Keratinocyte (primary cell): ENCODE measurements at regions not wholly inside any gene's neighbourhood (a gene's known extent, or its start where the extent isn't known, plus 50 kb on each side); places are given as distances from the start of the nearest gene placed in this dataset.

ENCODE experiments used
- DNase-seq: peaks from one replicate; pipeline ENCODE4 v3.0.0-alpha.2; 2011; ENCODE audit warnings: low read depth, missing footprints, low spot score
- FAIRE-seq: peaks from 2 replicates; lab custom pipeline; 2011; peaks lifted over from hg19 to GRCh38; lab: Jason Lieb, UNC
- H2AFZ ChIP-seq: 2 replicates; pipeline ENCODE4 v1.6.0; 2012; ENCODE audit warnings: low read length, control low read depth, inconsistent platforms; ENCODE audit not compliant: control insufficient read depth
- H3K27ac ChIP-seq: 2 replicates; pipeline ENCODE4 v1.5.1; 2011; ENCODE audit warnings: low read length; ENCODE audit not compliant: control insufficient read depth, insufficient read depth
- H3K27me3 ChIP-seq: 3 replicates; pipeline ENCODE4 v1.6.0; 2011; ENCODE audit warnings: low read length; ENCODE audit not compliant: control insufficient read depth, insufficient read depth; ENCODE audit errors: extremely low read depth
- H3K36me3 ChIP-seq, 2 experiments: 2 replicates in 1 of 2; 3 replicates in 1 of 2; pipeline ENCODE4 v1.5.1; 2011; ENCODE audit warnings: low read length in 2 of 2, mild to moderate bottlenecking in 1 of 2; ENCODE audit not compliant: control insufficient read depth in 2 of 2, insufficient read depth in 2 of 2; ENCODE audit errors: extremely low read depth in 1 of 2
- H3K4me1 ChIP-seq: 3 replicates; pipeline ENCODE4 v1.5.1; 2011; ENCODE audit warnings: low read length; ENCODE audit not compliant: control insufficient read depth, insufficient read depth; ENCODE audit errors: extremely low read depth
- H3K4me2 ChIP-seq: 3 replicates; pipeline ENCODE4 v1.6.0; 2011; ENCODE audit warnings: low read depth, low read length; ENCODE audit not compliant: control insufficient read depth, insufficient read depth; ENCODE audit errors: extremely low read depth
- H3K4me3 ChIP-seq, 3 experiments: fragments of 200-600 bp in 1 of 3; sonication (generic) in 1 of 3; 2 replicates in 2 of 3; 3 replicates in 1 of 3; pipeline ENCODE4 v1.5.1; 2011 to 2016; ENCODE audit warnings: low read length in 3 of 3, mild to moderate bottlenecking in 3 of 3, control low read depth in 2 of 3, inconsistent platforms in 1 of 3, low read depth in 1 of 3, mixed read lengths in 1 of 3, mixed run types in 1 of 3, moderate library complexity in 1 of 3; ENCODE audit not compliant: control insufficient read depth in 2 of 3, insufficient read depth in 2 of 3; ENCODE audit errors: extremely low read depth in 1 of 3
- H3K79me2 ChIP-seq: 2 replicates; pipeline ENCODE4 v1.6.0; 2012; ENCODE audit warnings: low read length; ENCODE audit not compliant: control insufficient read depth, insufficient read depth
- H3K9ac ChIP-seq: 3 replicates; pipeline ENCODE4 v1.6.0; 2011; ENCODE audit warnings: low read length; ENCODE audit not compliant: control insufficient read depth, insufficient read depth; ENCODE audit errors: extremely low read depth
- H3K9me1 ChIP-seq: 3 replicates; pipeline ENCODE4 v1.6.0; 2011; ENCODE audit warnings: low read length; ENCODE audit not compliant: control insufficient read depth, insufficient read depth; ENCODE audit errors: extremely low read depth
- H3K9me3 ChIP-seq: 2 replicates; pipeline ENCODE4 v1.5.1; 2012; ENCODE audit warnings: low read depth, low read length; ENCODE audit not compliant: control insufficient read depth
- H4K20me1 ChIP-seq: 3 replicates; pipeline ENCODE4 v1.6.0; 2011; ENCODE audit warnings: low read length; ENCODE audit not compliant: control insufficient read depth, insufficient read depth; ENCODE audit errors: extremely low read depth
- EZH2 ChIP-seq: IDR thresholded peaks from one replicate; pipeline ENCODE4 v1.6.1; 2012; ENCODE audit warnings: inconsistent platforms, mild to moderate bottlenecking, low read length, moderate library complexity
- dilution Hi-C: fragments of 300-500 bp; cut with MboI; formaldehyde crosslinking; loops from one replicate; pipeline ENCODE4 v1.7.0; 2020; ENCODE audit warnings: low sequenced_read_pairs; ENCODE audit not compliant: extremely low pct_ligation_motif_present
- TF ChIP-seq, protein P1 (sequence below), 3 experiments: IDR thresholded peaks in 1 of 3; conservative IDR thresholded peaks in 1 of 3; optimal IDR thresholded peaks in 1 of 3; 2 replicates in 2 of 3; 3 replicates in 1 of 3; pipeline versions ENCODE3 to v1.5.1; 2011; ENCODE audit warnings: low read length in 3 of 3, mild to moderate bottlenecking in 3 of 3, moderate library complexity in 2 of 3, control low read depth in 1 of 3, inconsistent platforms in 1 of 3; ENCODE audit not compliant: insufficient read depth in 2 of 3; ENCODE audit errors: extremely low read depth in 1 of 3

DNA sequence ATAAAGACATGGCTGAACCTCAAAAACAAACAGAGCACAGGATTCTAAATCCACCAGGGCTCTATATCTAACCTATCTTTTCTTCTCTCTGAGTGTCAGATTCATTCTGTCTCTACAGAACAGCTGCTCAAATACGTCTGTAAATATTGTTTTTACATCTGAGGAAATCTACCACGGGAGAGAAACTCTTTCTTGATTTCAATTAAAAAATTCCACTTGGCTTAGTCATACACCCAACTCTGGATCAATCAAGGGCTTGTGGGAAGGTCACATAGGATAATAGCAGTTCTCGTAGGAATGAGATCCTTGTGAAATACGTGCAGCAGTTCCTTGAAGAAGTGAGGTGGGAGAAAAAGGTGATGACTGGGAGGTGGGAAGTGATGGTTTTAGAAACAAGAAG lies 1355.7 kb upstream of the ADGRL2 start:
- no peak for TF ChIP-seq EZH2
- TF ChIP-seq, protein P1, sequence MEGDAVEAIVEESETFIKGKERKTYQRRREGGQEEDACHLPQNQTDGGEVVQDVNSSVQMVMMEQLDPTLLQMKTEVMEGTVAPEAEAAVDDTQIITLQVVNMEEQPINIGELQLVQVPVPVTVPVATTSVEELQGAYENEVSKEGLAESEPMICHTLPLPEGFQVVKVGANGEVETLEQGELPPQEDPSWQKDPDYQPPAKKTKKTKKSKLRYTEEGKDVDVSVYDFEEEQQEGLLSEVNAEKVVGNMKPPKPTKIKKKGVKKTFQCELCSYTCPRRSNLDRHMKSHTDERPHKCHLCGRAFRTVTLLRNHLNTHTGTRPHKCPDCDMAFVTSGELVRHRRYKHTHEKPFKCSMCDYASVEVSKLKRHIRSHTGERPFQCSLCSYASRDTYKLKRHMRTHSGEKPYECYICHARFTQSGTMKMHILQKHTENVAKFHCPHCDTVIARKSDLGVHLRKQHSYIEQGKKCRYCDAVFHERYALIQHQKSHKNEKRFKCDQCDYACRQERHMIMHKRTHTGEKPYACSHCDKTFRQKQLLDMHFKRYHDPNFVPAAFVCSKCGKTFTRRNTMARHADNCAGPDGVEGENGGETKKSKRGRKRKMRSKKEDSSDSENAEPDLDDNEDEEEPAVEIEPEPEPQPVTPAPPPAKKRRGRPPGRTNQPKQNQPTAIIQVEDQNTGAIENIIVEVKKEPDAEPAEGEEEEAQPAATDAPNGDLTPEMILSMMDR (optimal IDR thresholded peaks at IDR 0.05 in 1 of 3, IDR thresholded peaks at IDR 0.05 in 1 of 3, conservative IDR thresholded peaks at IDR 0.05 in 1 of 3; ENCODE audit: extremely low read depth in 1 of 3, insufficient read depth in 2 of 3, low read length in 3 of 3), result no peak
- dilution Hi-C loops, result no loop called here

GRCh38 chr1:80444171-80444570 lies 1356.6 kb upstream of the ADGRL2 start:
- no peak overlapping the region for H3K4me3 ChIP-seq
- dilution Hi-C loops, result no loop called here
- H3K9me3 ChIP-seq, result no peaks in the 10 kb centered on the region
- TF ChIP-seq, protein P1 (optimal IDR thresholded peaks at IDR 0.05 in 1 of 3, IDR thresholded peaks at IDR 0.05 in 1 of 3, conservative IDR thresholded peaks at IDR 0.05 in 1 of 3; ENCODE audit: extremely low read depth in 1 of 3, insufficient read depth in 2 of 3, low read length in 3 of 3), result no peak
- TF ChIP-seq EZH2, result no peak
- H3K9me1 ChIP-seq, result no peaks in the 10 kb centered on the region
- H4K20me1 ChIP-seq, result no peaks in the 10 kb centered on the region
- H3K4me1 ChIP-seq, result no peaks in the 10 kb centered on the region
- H3K9ac ChIP-seq, result no peak overlapping the region
- H3K36me3 ChIP-seq, result no peaks in the 10 kb centered on the region
- H2AFZ ChIP-seq, result no peak overlapping the region
- no peak overlapping the region for H3K27ac ChIP-seq
- H3K27me3 ChIP-seq, result no peaks in the 10 kb centered on the region
- FAIRE-seq (no peak), DNase-seq (no peak)
- H3K4me2 ChIP-seq, result no peak overlapping the region
- H3K79me2 ChIP-seq, result no peaks in the 10 kb centered on the region

More for the DNA sequence above, 1355.7 kb upstream of the ADGRL2 start:
- Histone ChIP-seq H3K9me3 (no peaks in the 10 kb centered on the region), H3K36me3 (no peaks in the 10 kb centered on the region), H3K9me1 (no peaks in the 10 kb centered on the region), H2AFZ (no peak overlapping the region), H3K79me2 (no peaks in the 10 kb centered on the region), H4K20me1 (no peaks in the 10 kb centered on the region), H3K27ac (no peak overlapping the region), H3K4me3 (no peak overlapping the region), H3K27me3 (no peaks in the 10 kb centered on the region), H3K4me2 (no peak overlapping the region), H3K9ac (no peak overlapping the region), H3K4me1 (no peaks in the 10 kb centered on the region)
- DNase-seq, result no peak
- FAIRE-seq, result no peak
